ENCODE measurements at regions not wholly inside any gene's neighbourhood (a gene's known extent, or its start where the extent isn't known, plus 50 kb on each side); places are given as distances from the start of the nearest gene placed in this dataset.

GRCh38 chr12:91863702-91864101 lies 281.9 kb downstream of the BTG1 start:
- TF ChIP-seq CTCF (IDR thresholded peaks at IDR 0.05), result no peak
- Histone ChIP-seq H3K9me3 (no peaks in the 10 kb centered on the region), H3K4me3 (no peak overlapping the region), H3K27ac (no peak overlapping the region), H3K27me3 (ENCODE audit: low read depth) (no peaks in the 10 kb centered on the region), H3K36me3 (no peaks in the 10 kb centered on the region), H3K4me1 (no peaks in the 10 kb centered on the region)
- DNase-seq (no peak), ATAC-seq (no peak)
- intact Hi-C loops (cut with DNase I), result no loop called here

GRCh38 chr12:91861554-91861953 lies 284.1 kb downstream of the BTG1 start:
- TF ChIP-seq CTCF (IDR thresholded peaks at IDR 0.05), result no peak
- no peak overlapping the region for H3K4me3 ChIP-seq
- no peaks in the 10 kb centered on the region for H3K27me3 ChIP-seq (ENCODE audit: low read depth)
- ATAC-seq (no peak), DNase-seq (no peak)
- no peaks in the 10 kb centered on the region for H3K9me3 ChIP-seq
- no peak overlapping the region for H3K27ac ChIP-seq
- intact Hi-C loops (cut with DNase I), result no loop called here
- no peaks in the 10 kb centered on the region for H3K4me1 ChIP-seq
- no peaks in the 10 kb centered on the region for H3K36me3 ChIP-seq

- Histone ChIP-seq H3K4me1 (no peaks in the 10 kb centered on the region), H3K36me3 (no peaks in the 10 kb centered on the region), H3K27ac (no peak overlapping the region), H3K27me3 (ENCODE audit: low read depth) (no peaks in the 10 kb centered on the region), H3K9me3 (no peaks in the 10 kb centered on the region), H3K4me3 (no peak overlapping the region)
- intact Hi-C loops (cut with DNase I), result no loop called here
- no peak for TF ChIP-seq CTCF (IDR thresholded peaks at IDR 0.05)
- no peak for DNase-seq
- no peak for ATAC-seq
These were observed 286.3 kb downstream of the BTG1 start for GRCh38 chr12:91859347-91859746.

GRCh38 chr12:91857813-91858542 lies 287.7 kb downstream of the BTG1 start:
- no peak for DNase-seq
- intact Hi-C loops (cut with DNase I), result no loop called here
- Histone ChIP-seq H3K9me3 (no peaks in the 10 kb centered on the region), H3K4me1 (no peaks in the 10 kb centered on the region), H3K27me3 (ENCODE audit: low read depth) (no peaks in the 10 kb centered on the region), H3K4me3 (no peak overlapping the region), H3K36me3 (no peaks in the 10 kb centered on the region), H3K27ac (no peak overlapping the region)
- TF ChIP-seq CTCF (IDR thresholded peaks at IDR 0.05), result no peak
- no peak for ATAC-seq

GRCh38 chr12:91854725-91855124 lies 290.9 kb downstream of the BTG1 start:
- DNase-seq, result no peak
- no peaks in the 10 kb centered on the region for H3K9me3 ChIP-seq
- H3K27ac ChIP-seq, result peak overlapping the region; percentile 42
- TF ChIP-seq CTCF (IDR thresholded peaks at IDR 0.05), result no peak
- H3K4me3 ChIP-seq, result no peak overlapping the region
- ATAC-seq, result peak; percentile 54 to 72
- H3K36me3 ChIP-seq, result no peaks in the 10 kb centered on the region
- H3K27me3 ChIP-seq (ENCODE audit: low read depth), result no peaks in the 10 kb centered on the region
- H3K4me1 ChIP-seq, result no peaks in the 10 kb centered on the region
- intact Hi-C loops (cut with DNase I), result no loop called here

Data from lower lobe of right lung (tissue), 2 donors.